B cell (primary cell): ENCODE measurements at regions not wholly inside any gene's neighbourhood (a gene's known extent, or its start where the extent isn't known, plus 50 kb on each side); places are given as distances from the start of the nearest gene placed in this dataset.

Experiments used
- ATAC-seq: fragments of 200-7000 bp; cut with Tn5 transposase; one replicate; pipeline ENCODE4 v1.10.0; 2021; ENCODE audit warnings: low read depth, mild to moderate bottlenecking, moderate number of reproducible peaks, moderate library complexity
- CTCF ChIA-PET: fragments of 350-600 bp; sonication (Branson Sonifier 250); formaldehyde crosslinking; loops from one replicate; lab custom pipeline; 2021; ENCODE audit warnings: antibody characterized with exemption, inconsistent platforms; lab: Charles Lee
- POLR2A ChIA-PET: fragments of 350-600 bp; sonication (Branson Sonifier 250); formaldehyde crosslinking; loops from one replicate; lab custom pipeline; 2021; ENCODE audit warnings: antibody characterized with exemption; lab: Charles Lee
- DNase-seq: peaks from one replicate; pipeline ENCODE4 v3.0.0; 2013
- H2AFZ ChIP-seq: 2 replicates; pipeline ENCODE4 v1.6.1; 2012; ENCODE audit warnings: mild to moderate bottlenecking, low read depth, low read length; ENCODE audit not compliant: insufficient read depth, poor library complexity, severe bottlenecking
- H3K27ac ChIP-seq, 2 donors: 1 replicate in 1 of 2; 2 replicates in 1 of 2; pipeline ENCODE4 v1.5.1; 2012 to 2013; ENCODE audit warnings: low read length in 2 of 2, mild to moderate bottlenecking in 2 of 2, moderate library complexity in 1 of 2
- H3K27me3 ChIP-seq, 4 experiments: fragments of 200-600 bp in 1 of 4; sonication (generic) in 1 of 4; replicated peaks in 1 of 4; 1 replicate in 2 of 4; 2 replicates in 2 of 4; pipeline versions ENCODE4 v1.6.1 to v1.7.0; 2013 to 2016; ENCODE audit warnings: low read length in 3 of 4, mild to moderate bottlenecking in 2 of 4, mixed read lengths in 1 of 4, moderate library complexity in 1 of 4; ENCODE audit not compliant: insufficient read depth in 4 of 4, control insufficient read depth in 3 of 4; ENCODE audit errors: control extremely low read depth in 1 of 4
- H3K36me3 ChIP-seq, 2 experiments: replicated peaks in 1 of 2; 1 replicate in 1 of 2; 2 replicates in 1 of 2; pipeline versions ENCODE4 v1.6.1 to v1.7.1; 2013; ENCODE audit warnings: low read length in 1 of 2; ENCODE audit not compliant: insufficient read depth in 2 of 2, control insufficient read depth in 1 of 2; ENCODE audit errors: control extremely low read depth in 1 of 2, extremely low read depth in 1 of 2
- H3K4me1 ChIP-seq, 2 donors: fragments of 200-600 bp in 1 of 2; sonication (generic) in 1 of 2; 1 replicate in 1 of 2; 2 replicates in 1 of 2; pipeline versions ENCODE4 v1.5.1 to v1.6.1; 2013 to 2017; ENCODE audit warnings: low read length in 2 of 2; ENCODE audit not compliant: control insufficient read depth in 2 of 2, insufficient read depth in 2 of 2
- H3K4me2 ChIP-seq: replicated peaks from 2 replicates; pipeline ENCODE3; 2012; ENCODE audit warnings: mild to moderate bottlenecking, low read depth, low read length; ENCODE audit not compliant: poor library complexity, severe bottlenecking
- H3K4me3 ChIP-seq, 5 experiments: fragments of 200-600 bp in 1 of 5; sonication (generic) in 1 of 5; 1 replicate in 3 of 5; 2 replicates in 2 of 5; pipeline versions ENCODE4 v1.5.1 to v1.7.0; 2011 to 2016; ENCODE audit warnings: low read length in 4 of 5, mild to moderate bottlenecking in 4 of 5, low read depth in 2 of 5, control low read depth in 1 of 5, moderate library complexity in 1 of 5; ENCODE audit not compliant: insufficient read depth in 1 of 5; ENCODE audit errors: control extremely low read depth in 1 of 5, extremely low read depth in 1 of 5
- H3K79me2 ChIP-seq: fragments of 200-600 bp; sonication (generic); one replicate; pipeline ENCODE4 v1.6.0; 2016; ENCODE audit warnings: low read length; ENCODE audit not compliant: control insufficient read depth, insufficient read depth
- H3K9ac ChIP-seq: fragments of 200-600 bp; sonication (generic); 2 replicates; pipeline ENCODE4 v1.6.1; 2017; ENCODE audit warnings: mild to moderate bottlenecking, low read length, moderate library complexity
- H3K9me3 ChIP-seq, 3 donors: one replicate each; pipeline versions ENCODE4 v1.6.1 to v1.7.1; 2013; ENCODE audit warnings: low read length in 2 of 3; ENCODE audit not compliant: control insufficient read depth in 2 of 3, insufficient read depth in 1 of 3; ENCODE audit errors: control extremely low read depth in 1 of 3
- H4K20me1 ChIP-seq: 2 replicates; pipeline ENCODE4 v1.6.0; 2012; ENCODE audit warnings: mild to moderate bottlenecking, low read length; ENCODE audit not compliant: insufficient read depth, control insufficient read depth, poor library complexity, severe bottlenecking
- H3K27ac Mint-ChIP-seq: one replicate; pipeline ENCODE4 v1.8.0; 2021; ENCODE audit warnings: mixed read lengths
- H3K27me3 Mint-ChIP-seq: one replicate; pipeline ENCODE4 v1.8.0; 2021; ENCODE audit warnings: mixed read lengths
- H3K4me1 Mint-ChIP-seq: one replicate; pipeline ENCODE4 v1.8.0; 2021; ENCODE audit warnings: mixed read lengths
- H3K4me3 Mint-ChIP-seq: one replicate; pipeline ENCODE4 v1.8.0; 2021; ENCODE audit warnings: mixed read lengths
- H3K9me3 Mint-ChIP-seq: one replicate; pipeline ENCODE4 v1.8.0; 2022; ENCODE audit warnings: mixed read lengths; ENCODE audit not compliant: insufficient read depth
- CTCF ChIP-seq: fragments of 200-600 bp; IDR thresholded peaks from one replicate; pipeline ENCODE4 v1.8.0; 2022; ENCODE audit warnings: antibody characterized with exemption, mild to moderate bottlenecking
- EZH2 ChIP-seq: IDR thresholded peaks from 2 replicates; pipeline ENCODE4 v1.6.1; 2012; ENCODE audit warnings: borderline replicate concordance, low read depth, mild to moderate bottlenecking, moderate library complexity, low read length; ENCODE audit not compliant: insufficient read depth, poor library complexity, severe bottlenecking
- WGBS: methylation state at CpG from one replicate; pipeline ENCODE4 v1.1.5; 2013; ENCODE audit warnings: missing lambda C conversion rate; ENCODE audit not compliant: insufficient coverage; 5-methylcytosine and 5-hydroxymethylcytosine counted together
- intact Hi-C: fragments of 100-400 bp; cut with micrococcal nuclease; formaldehyde crosslinking; loops from one replicate; pipeline ENCODE4 v1.10.0; 2022

GRCh38 chrX:20479896-20480295 is 213.2 kb upstream of the RPS6KA3 start:
- ATAC-seq (no peak), DNase-seq (no peak)
- Histone ChIP-seq H3K4me2 (no peak overlapping the region), H3K27me3 (no peaks in the 10 kb centered on the region), H4K20me1 (no peaks in the 10 kb centered on the region), H3K36me3 (no peaks in the 10 kb centered on the region), H3K79me2 (no peaks in the 10 kb centered on the region), H3K9me3 (no peaks in the 10 kb centered on the region), H2AFZ (no peak overlapping the region), H3K27ac (no peak overlapping the region), H3K4me3 (no peak overlapping the region), H3K9ac (no peak overlapping the region), H3K4me1 (no peaks in the 10 kb centered on the region)
- no CpG with 5 or more reads among the region's 4 CpGs for WGBS
- Mint-ChIP-seq H3K4me3 (no peak overlapping the region), H3K27me3 (peaks cover 15% of the 10 kb centered on the region), H3K9me3 (no peaks in the 10 kb centered on the region), H3K4me1 (no peaks in the 10 kb centered on the region), H3K27ac (no peak overlapping the region)
- intact Hi-C loops = no loop called here
- CTCF ChIA-PET = no interaction called here
- TF ChIP-seq CTCF (no peak), EZH2 (no peak)
- POLR2A ChIA-PET = no interaction called here

- no peak overlapping the region for H2AFZ ChIP-seq
- ChIA-PET POLR2A (no interaction called here), CTCF (no interaction called here)
- no peaks in the 10 kb centered on the region for H3K9me3 ChIP-seq
- H3K27me3 ChIP-seq = no peaks in the 10 kb centered on the region
- WGBS = no CpG with 5 or more reads among the region's 2 CpGs
- DNase-seq (no peak), ATAC-seq (no peak)
- no peaks in the 10 kb centered on the region for H3K36me3 ChIP-seq
- no peak overlapping the region for H3K27ac ChIP-seq
- no peak overlapping the region for H3K27ac Mint-ChIP-seq
- no peak overlapping the region for H3K4me3 Mint-ChIP-seq
- intact Hi-C loops = no loop called here
- peaks cover 15% of the 10 kb centered on the region for H3K27me3 Mint-ChIP-seq
- H3K4me3 ChIP-seq = no peak overlapping the region
- H3K9ac ChIP-seq = no peak overlapping the region
- no peaks in the 10 kb centered on the region for H3K4me1 Mint-ChIP-seq
- H4K20me1 ChIP-seq = no peaks in the 10 kb centered on the region
- TF ChIP-seq EZH2 (no peak), CTCF (no peak)
- H3K79me2 ChIP-seq = no peaks in the 10 kb centered on the region
- H3K9me3 Mint-ChIP-seq = no peaks in the 10 kb centered on the region
- no peaks in the 10 kb centered on the region for H3K4me1 ChIP-seq
- H3K4me2 ChIP-seq = no peak overlapping the region
Measured at GRCh38 chrX:20479048-20479447, 212.3 kb upstream of the RPS6KA3 start.
